ENCODE measurements at regions not wholly inside any gene's neighbourhood (a gene's known extent, or its start where the extent isn't known, plus 50 kb on each side); places are given as distances from the start of the nearest gene placed in this dataset.
"Not testable (repeated sequence)": the region's sequence is repeated elsewhere in the genome, so short reads cannot be mapped to it uniquely, and the experiment has no call there.

DNA sequence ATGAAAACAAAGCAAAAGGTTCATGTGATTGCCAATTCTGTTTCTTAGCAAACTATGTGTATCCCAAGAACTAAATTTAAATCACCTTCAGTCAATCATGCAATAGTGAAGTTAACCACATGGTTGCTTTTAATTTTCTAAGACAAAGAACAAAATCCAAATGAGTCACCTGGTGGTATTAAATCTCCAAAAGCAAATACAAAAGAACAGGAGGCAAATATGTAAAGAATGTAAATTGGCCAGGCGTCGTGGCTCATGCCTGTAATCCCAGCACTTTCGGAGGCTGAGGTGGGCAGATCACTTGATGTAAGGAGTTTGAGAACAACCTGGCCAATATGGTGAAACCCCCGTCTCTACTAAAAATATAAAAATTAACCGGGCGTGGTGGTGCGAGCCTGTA, 54.2 kb upstream of the PIK3R4 start:
- Histone ChIP-seq H3K36me3 (no peaks in the 10 kb centered on the region), H3K27ac (no peak overlapping the region), H3K27me3 (no peaks in the 10 kb centered on the region), H3K4me1 (ENCODE audit: low read depth) (no peaks in the 10 kb centered on the region), H3K9me3 (ENCODE audit: low read depth) (no peaks in the 10 kb centered on the region), H3K4me3 (no peak overlapping the region)
- no peak for DNase-seq (ENCODE audit: low read depth in 1 of 2, low spot score in 1 of 2)
- TF ChIP-seq, protein P1, sequence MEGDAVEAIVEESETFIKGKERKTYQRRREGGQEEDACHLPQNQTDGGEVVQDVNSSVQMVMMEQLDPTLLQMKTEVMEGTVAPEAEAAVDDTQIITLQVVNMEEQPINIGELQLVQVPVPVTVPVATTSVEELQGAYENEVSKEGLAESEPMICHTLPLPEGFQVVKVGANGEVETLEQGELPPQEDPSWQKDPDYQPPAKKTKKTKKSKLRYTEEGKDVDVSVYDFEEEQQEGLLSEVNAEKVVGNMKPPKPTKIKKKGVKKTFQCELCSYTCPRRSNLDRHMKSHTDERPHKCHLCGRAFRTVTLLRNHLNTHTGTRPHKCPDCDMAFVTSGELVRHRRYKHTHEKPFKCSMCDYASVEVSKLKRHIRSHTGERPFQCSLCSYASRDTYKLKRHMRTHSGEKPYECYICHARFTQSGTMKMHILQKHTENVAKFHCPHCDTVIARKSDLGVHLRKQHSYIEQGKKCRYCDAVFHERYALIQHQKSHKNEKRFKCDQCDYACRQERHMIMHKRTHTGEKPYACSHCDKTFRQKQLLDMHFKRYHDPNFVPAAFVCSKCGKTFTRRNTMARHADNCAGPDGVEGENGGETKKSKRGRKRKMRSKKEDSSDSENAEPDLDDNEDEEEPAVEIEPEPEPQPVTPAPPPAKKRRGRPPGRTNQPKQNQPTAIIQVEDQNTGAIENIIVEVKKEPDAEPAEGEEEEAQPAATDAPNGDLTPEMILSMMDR (IDR thresholded peaks at IDR 0.05; ENCODE audit: low read depth, low read length), result no peak

DNA sequence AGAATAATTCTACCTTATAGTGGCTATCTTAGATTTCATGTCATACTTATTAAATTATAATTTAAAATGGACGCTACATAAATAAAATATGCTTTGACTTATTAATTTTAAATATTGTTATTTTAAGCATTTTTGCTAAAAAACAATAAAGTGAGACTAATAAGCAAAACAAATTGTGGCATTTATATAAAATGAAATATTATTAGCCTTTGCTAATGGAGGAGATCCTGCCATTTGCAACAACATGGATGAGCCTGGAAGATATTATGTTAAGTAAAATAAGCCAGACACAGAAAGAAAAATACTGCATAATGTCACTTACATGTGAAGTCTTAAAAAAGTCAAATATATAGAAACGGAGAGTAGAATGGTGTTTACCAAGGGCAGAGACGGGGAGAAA, 54.8 kb upstream of the PIK3R4 start:
- TF ChIP-seq, protein P1 (IDR thresholded peaks at IDR 0.05; ENCODE audit: low read depth, low read length), result no peak
- no peaks in the 10 kb centered on the region for H3K4me1 ChIP-seq (ENCODE audit: low read depth)
- H3K27me3 ChIP-seq, result no peaks in the 10 kb centered on the region
- H3K27ac ChIP-seq, result no peak overlapping the region
- DNase-seq (ENCODE audit: low read depth in 1 of 2, low spot score in 1 of 2), result no peak
- H3K36me3 ChIP-seq, result no peaks in the 10 kb centered on the region
- H3K9me3 ChIP-seq (ENCODE audit: low read depth), result no peaks in the 10 kb centered on the region
- no peak overlapping the region for H3K4me3 ChIP-seq

DNA sequence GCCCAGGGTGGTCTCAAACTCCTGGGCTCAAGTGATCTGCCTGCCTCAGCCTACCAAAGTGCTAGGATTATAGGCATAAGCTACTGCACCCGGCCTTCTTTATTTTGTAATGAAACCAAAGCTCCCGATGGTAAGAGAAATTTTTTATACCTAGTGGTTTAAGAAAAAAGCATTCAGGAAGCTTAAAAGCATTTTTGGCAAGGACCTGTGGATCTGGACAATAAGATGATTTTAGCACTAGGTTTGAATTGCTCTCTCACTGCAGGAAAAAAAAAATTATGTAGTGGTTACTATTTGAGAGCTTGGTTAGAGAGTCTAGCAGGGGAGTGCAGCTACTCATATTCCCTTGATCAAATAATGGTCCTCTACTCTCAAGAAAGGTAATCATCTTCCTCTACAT, 64.9 kb upstream of the PIK3R4 start:
- H3K27ac ChIP-seq, result no peak overlapping the region
- TF ChIP-seq, protein P1 (IDR thresholded peaks at IDR 0.05; ENCODE audit: low read depth, low read length), result no peak

DNA sequence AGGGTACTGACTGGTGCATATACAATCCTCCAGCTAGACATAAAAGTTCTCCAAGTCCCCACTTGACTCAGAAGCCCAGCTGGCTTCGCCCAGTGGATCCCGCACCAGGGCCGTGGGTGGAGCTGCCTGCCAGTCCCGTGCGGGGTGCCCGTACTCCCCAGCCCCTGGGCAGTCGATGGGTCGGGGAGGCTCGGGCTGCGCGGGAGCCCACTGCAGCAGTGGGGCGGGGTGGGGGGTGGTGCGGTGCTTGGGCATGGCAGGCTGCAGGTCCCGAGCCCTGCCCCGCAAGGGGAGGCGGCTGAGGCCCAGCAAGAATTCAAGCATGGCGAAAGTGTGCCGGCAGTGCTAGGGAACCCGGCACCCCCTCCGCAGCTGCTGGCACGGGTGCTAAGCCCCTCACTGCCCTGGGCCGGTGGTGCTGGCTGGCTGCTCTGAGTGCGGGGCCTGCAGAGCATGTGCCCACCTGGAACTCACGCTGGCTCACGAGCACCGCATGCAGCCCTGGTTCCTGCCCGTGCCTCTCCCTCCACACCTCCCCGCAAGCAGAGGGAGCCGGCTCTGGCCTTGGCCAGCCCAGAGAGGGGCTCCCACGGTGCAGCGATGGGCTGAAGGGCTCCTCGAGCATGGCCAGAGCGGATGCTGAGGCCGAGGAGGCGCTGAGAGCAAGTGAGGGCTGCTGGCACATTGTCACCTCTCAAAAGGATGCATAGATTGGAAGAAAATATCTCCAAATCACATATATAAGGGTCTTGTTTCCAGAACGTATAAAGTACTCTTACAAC, 68.3 kb upstream of the PIK3R4 start:
- TF ChIP-seq, protein P1 (IDR thresholded peaks at IDR 0.05; ENCODE audit: low read depth, low read length), result no peak

More for the DNA sequence above, 64.9 kb upstream of the PIK3R4 start:
- Histone ChIP-seq H3K4me1 (ENCODE audit: low read depth) (no peaks in the 10 kb centered on the region), H3K27me3 (no peaks in the 10 kb centered on the region), H3K4me3 (no peak overlapping the region), H3K9me3 (ENCODE audit: low read depth) (no peaks in the 10 kb centered on the region), H3K36me3 (no peaks in the 10 kb centered on the region)
- no peak for DNase-seq (ENCODE audit: low read depth in 1 of 2, low spot score in 1 of 2)

DNA sequence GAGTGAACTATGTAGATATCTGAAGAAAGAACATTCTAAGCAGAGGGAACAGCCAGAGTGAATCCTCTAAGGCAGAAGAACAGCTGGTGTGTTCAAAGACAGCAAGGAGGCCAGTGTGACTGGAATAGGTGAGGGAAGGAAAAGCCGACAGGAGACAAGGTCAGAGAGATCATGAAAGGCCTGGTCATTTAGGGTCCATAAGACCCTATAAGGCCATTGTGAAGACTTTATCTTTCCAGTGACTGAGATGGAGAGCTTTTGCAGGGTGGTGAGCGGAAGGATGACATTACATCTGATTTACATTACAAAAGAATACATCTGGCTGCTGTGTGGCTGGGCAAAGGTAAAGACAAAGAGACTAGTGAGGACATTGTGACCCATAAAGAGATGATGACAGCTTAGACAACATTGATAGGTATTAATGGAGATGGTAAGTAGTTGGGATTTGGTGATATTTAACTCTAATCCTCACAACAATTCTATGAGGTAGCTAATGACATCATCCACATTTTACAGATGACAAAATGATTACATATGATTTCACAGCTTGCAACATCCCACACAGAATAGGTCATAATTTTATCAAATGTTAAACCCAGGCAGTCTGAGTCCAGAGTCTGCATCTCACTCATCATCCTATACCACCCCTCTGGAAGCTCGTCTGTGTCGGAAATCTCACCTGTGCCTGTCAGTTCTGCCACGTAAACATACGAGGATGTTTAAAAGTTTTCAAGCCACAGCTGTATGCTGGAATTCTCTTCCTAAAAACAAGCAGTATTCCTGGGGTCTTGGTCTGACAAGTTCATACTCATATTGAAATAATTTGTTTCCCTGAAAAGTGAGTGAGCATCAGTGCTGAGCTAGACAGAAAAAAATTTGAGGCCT, 70.2 kb upstream of the PIK3R4 start:
- TF ChIP-seq, protein P1 (IDR thresholded peaks at IDR 0.05; ENCODE audit: low read depth, low read length), result no peak
- H3K9me3 ChIP-seq (ENCODE audit: low read depth), result no peaks in the 10 kb centered on the region
- H3K27me3 ChIP-seq, result no peaks in the 10 kb centered on the region
- no peak for DNase-seq (ENCODE audit: low read depth in 1 of 2, low spot score in 1 of 2)
- no peaks in the 10 kb centered on the region for H3K36me3 ChIP-seq
- H3K4me3 ChIP-seq, result no peak overlapping the region
- no peak overlapping the region for H3K27ac ChIP-seq
- no peaks in the 10 kb centered on the region for H3K4me1 ChIP-seq (ENCODE audit: low read depth)

More for the DNA sequence above, 68.3 kb upstream of the PIK3R4 start:
- Histone ChIP-seq H3K36me3 (no peaks in the 10 kb centered on the region), H3K27ac (no peak overlapping the region), H3K4me3 (no peak overlapping the region), H3K27me3 (no peaks in the 10 kb centered on the region), H3K4me1 (ENCODE audit: low read depth) (no peaks in the 10 kb centered on the region), H3K9me3 (ENCODE audit: low read depth) (no peaks in the 10 kb centered on the region)
- no peak for DNase-seq (ENCODE audit: low read depth in 1 of 2, low spot score in 1 of 2)

DNA sequence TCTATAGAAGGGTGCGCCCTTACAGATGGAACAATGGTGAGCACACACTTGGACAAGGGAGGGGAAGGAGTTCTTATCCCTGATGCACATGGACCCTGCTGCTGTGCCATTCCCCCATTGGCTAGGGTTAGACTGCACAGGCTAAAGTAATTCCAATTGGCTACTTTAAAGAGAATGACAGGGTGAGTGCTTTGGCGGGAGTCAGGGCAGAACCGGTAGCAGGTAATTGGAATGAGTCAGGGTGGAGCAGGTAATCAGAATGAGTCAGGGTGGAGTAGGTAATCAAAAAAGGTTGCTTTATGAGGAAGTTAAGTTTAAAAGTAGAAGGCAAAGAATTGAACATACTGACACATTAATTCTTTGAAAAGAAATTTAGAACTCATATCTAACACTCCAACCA, 71.4 kb upstream of the PIK3R4 start:
- not testable (repeated sequence) for H3K9me3 ChIP-seq (ENCODE audit: low read depth); DNase-seq (ENCODE audit: low read depth in 1 of 2, low spot score in 1 of 2); H3K27ac ChIP-seq

More for the DNA sequence above, 71.4 kb upstream of the PIK3R4 start:
- H3K27me3 ChIP-seq; H3K4me1 ChIP-seq (ENCODE audit: low read depth); H3K36me3 ChIP-seq; H3K4me3 ChIP-seq: not testable (repeated sequence)
